ENCODE measurements at regions not wholly inside any gene's neighbourhood (a gene's known extent, or its start where the extent isn't known, plus 50 kb on each side); places are given as distances from the start of the nearest gene placed in this dataset.

- TF ChIP-seq REST (IDR thresholded peaks at IDR 0.05; ENCODE audit: low read depth): no peak
- TF ChIP-seq YY1 (IDR thresholded peaks at IDR 0.05; ENCODE audit: low read depth): no peak
- no peak for TF ChIP-seq CEBPB (IDR thresholded peaks at IDR 0.05)
- no peak for TF ChIP-seq TEAD4 (IDR thresholded peaks at IDR 0.05)
- no peak for TF ChIP-seq CREB1 (IDR thresholded peaks at IDR 0.05; ENCODE audit: low read depth)
- TF ChIP-seq TAF1 (IDR thresholded peaks at IDR 0.05; ENCODE audit: low read depth): no peak
- no peak for TF ChIP-seq EGR1 (IDR thresholded peaks at IDR 0.05)
- no peak for TF ChIP-seq NFIC (IDR thresholded peaks at IDR 0.05)
- TF ChIP-seq EP300 (IDR thresholded peaks at IDR 0.05; ENCODE audit: borderline replicate concordance): no peak
- TF ChIP-seq RAD21 (IDR thresholded peaks at IDR 0.05; ENCODE audit: low read depth): no peak
- TF ChIP-seq FOXM1 (IDR thresholded peaks at IDR 0.05; ENCODE audit: borderline replicate concordance, low read depth): no peak
- no peak for TF ChIP-seq USF1 (IDR thresholded peaks at IDR 0.05)
- TF ChIP-seq TCF12 (IDR thresholded peaks at IDR 0.05; ENCODE audit: low read depth): no peak
- no peak for TF ChIP-seq MAX (IDR thresholded peaks at IDR 0.05)
- no peak for TF ChIP-seq ZBTB7A (IDR thresholded peaks at IDR 0.05; ENCODE audit: low read depth)
Measured at GRCh38 chr7:57250801-57251200, 118.6 kb upstream of the ZNF479 start.

- TF ChIP-seq CEBPB (IDR thresholded peaks at IDR 0.05): no peak
- TF ChIP-seq TCF12 (IDR thresholded peaks at IDR 0.05; ENCODE audit: low read depth): no peak
- no peak for TF ChIP-seq REST (IDR thresholded peaks at IDR 0.05; ENCODE audit: low read depth)
- no peak for TF ChIP-seq ZBTB7A (IDR thresholded peaks at IDR 0.05; ENCODE audit: low read depth)
- no peak for TF ChIP-seq TEAD4 (IDR thresholded peaks at IDR 0.05)
- no peak for TF ChIP-seq NFIC (IDR thresholded peaks at IDR 0.05)
- no peak for TF ChIP-seq YY1 (IDR thresholded peaks at IDR 0.05; ENCODE audit: low read depth)
- no peak for TF ChIP-seq CREB1 (IDR thresholded peaks at IDR 0.05; ENCODE audit: low read depth)
Measured at GRCh38 chr7:57256637-57257375, 124.6 kb upstream of the ZNF479 start.

GRCh38 chr7:57274535-57275283 lies 142.5 kb upstream of the ZNF479 start:
- TF ChIP-seq EP300 (IDR thresholded peaks at IDR 0.05; ENCODE audit: borderline replicate concordance): no peak
- no peak for TF ChIP-seq REST (IDR thresholded peaks at IDR 0.05; ENCODE audit: low read depth)
- no peak for TF ChIP-seq FOXM1 (IDR thresholded peaks at IDR 0.05; ENCODE audit: borderline replicate concordance, low read depth)
- TF ChIP-seq YY1 (IDR thresholded peaks at IDR 0.05; ENCODE audit: low read depth): no peak
- TF ChIP-seq TEAD4 (IDR thresholded peaks at IDR 0.05): no peak
- TF ChIP-seq CREB1 (IDR thresholded peaks at IDR 0.05; ENCODE audit: low read depth): no peak
- TF ChIP-seq ZBTB7A (IDR thresholded peaks at IDR 0.05; ENCODE audit: low read depth): no peak

DNA sequence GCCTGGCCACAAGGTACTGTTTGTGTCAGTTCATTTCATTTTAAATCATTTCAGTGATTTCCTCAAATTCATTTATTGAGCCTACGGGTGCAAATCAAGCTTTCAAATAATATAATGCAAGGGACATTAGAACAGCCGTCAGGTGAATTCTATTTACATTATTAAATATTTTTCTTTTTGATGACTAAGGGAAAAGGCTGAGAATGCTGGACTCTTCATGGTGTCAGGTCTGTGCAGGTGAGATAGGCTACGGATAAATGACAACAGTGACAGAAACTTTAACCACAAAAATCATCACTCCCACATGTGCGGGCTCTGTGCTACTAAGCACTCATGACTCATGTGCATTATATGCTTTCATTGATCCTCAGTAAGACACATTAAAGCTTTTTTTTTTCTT lies 149.2 kb upstream of the ZNF716 start:
- TF ChIP-seq MAX (IDR thresholded peaks at IDR 0.05) (no peak), TCF12 (IDR thresholded peaks at IDR 0.05; ENCODE audit: low read depth) (no peak), FOXM1 (IDR thresholded peaks at IDR 0.05; ENCODE audit: borderline replicate concordance, low read depth) (no peak), YY1 (IDR thresholded peaks at IDR 0.05; ENCODE audit: low read depth) (no peak), EGR1 (IDR thresholded peaks at IDR 0.05) (no peak), NFIC (IDR thresholded peaks at IDR 0.05) (no peak), TAF1 (IDR thresholded peaks at IDR 0.05; ENCODE audit: low read depth) (no peak), TEAD4 (IDR thresholded peaks at IDR 0.05) (no peak), CREB1 (IDR thresholded peaks at IDR 0.05; ENCODE audit: low read depth) (no peak)
